GM12878 (cell line): ENCODE measurements at regions not wholly inside any gene's neighbourhood (a gene's known extent, or its start where the extent isn't known, plus 50 kb on each side); places are given as distances from the start of the nearest gene placed in this dataset.

Experiments used
- CUX1 ChIP-seq: IDR thresholded peaks from 2 replicates; pipeline ENCODE4 v1.6.1; 2012; ENCODE audit warnings: improper control_type of control experiment, low read depth, low read length; ENCODE audit not compliant: insufficient replicate concordance
- E4F1 ChIP-seq: fragments of 450-650 bp; IDR thresholded peaks from 2 replicates; pipeline ENCODE4 v1.6.1; 2018; ENCODE audit warnings: borderline replicate concordance, mild to moderate bottlenecking; ENCODE audit not compliant: partially characterized antibody
- KLF5 ChIP-seq: fragments of 450-650 bp; IDR thresholded peaks from 2 replicates; pipeline ENCODE4 v1.6.1; 2014; ENCODE audit warnings: mild to moderate bottlenecking; ENCODE audit not compliant: partially characterized antibody

GRCh38 chr9:119959846-119960545 lies 590.8 kb upstream of the BRINP1 start (continued):
- TF ChIP-seq E4F1 (no peak), KLF5 (no peak), CUX1 (no peak)
- TF ChIP-seq, all 136 proteins: peak for 0
